Colonic mucosa (tissue), 4 donors: ENCODE measurements at regions not wholly inside any gene's neighbourhood (a gene's known extent, or its start where the extent isn't known, plus 50 kb on each side); places are given as distances from the start of the nearest gene placed in this dataset.

Source experiments
- DNase-seq: peaks from one replicate; pipeline ENCODE4 v3.0.0-alpha.2; 2020
- H3K27ac ChIP-seq: fragments of 200-600 bp; one replicate; pipeline ENCODE4 v1.8.0; 2021
- H3K27me3 ChIP-seq: fragments of 200-600 bp; one replicate; pipeline ENCODE4 v1.8.0; 2021
- H3K36me3 ChIP-seq: fragments of 200-600 bp; one replicate; pipeline ENCODE4 v1.8.0; 2021
- H3K4me1 ChIP-seq: fragments of 200-600 bp; one replicate; pipeline ENCODE4 v1.8.0; 2021; ENCODE audit warnings: mild to moderate bottlenecking
- H3K4me3 ChIP-seq: fragments of 200-600 bp; one replicate; pipeline ENCODE4 v1.8.0; 2021
- H3K9ac ChIP-seq, 2 donors: one replicate each; pipeline ENCODE4 v1.7.0; 2013; ENCODE audit warnings: control low read depth in 2 of 2, low read depth in 2 of 2, low read length in 2 of 2
- H3K9me3 ChIP-seq: fragments of 200-600 bp; one replicate; pipeline ENCODE4 v1.8.0; 2021
- CTCF ChIP-seq: fragments of 200-600 bp; IDR thresholded peaks from one replicate; pipeline ENCODE4 v1.8.0; 2022; ENCODE audit warnings: antibody characterized with exemption, mild to moderate bottlenecking
- intact Hi-C: fragments of 100-400 bp; cut with DNase I; formaldehyde crosslinking; loops from one replicate; pipeline ENCODE4 v1.14.1; 2022
- donor health status: healthy.
- donor health status: DM: no; HTN: no; CAD: no.
- donor health status: DM: no; HTN: no; CAD: no.

DNA sequence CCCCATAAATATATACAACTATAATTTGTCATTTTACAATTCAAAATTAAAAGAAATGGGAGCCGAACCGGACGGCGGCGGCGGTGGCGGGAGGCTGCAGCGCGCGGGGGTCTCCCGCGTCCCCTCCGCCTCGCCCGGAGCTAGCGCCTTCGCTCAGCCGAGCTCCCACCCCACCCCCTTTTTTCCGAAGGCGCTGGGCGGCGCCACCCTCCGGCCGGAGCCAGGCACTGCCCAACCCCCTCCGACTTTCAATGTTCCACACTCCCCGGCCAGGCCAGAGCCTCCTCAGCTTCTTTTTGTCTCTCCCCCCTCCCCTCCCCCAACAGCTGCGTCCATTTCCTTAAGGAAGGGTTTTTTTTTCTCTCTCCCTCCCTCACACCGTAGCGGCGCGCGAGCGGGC is 214.1 kb upstream of the GEMIN8 start:
- Histone ChIP-seq H3K27ac (no peak overlapping the region), H3K4me3 (no peak overlapping the region), H3K9me3 (no peaks in the 10 kb centered on the region), H3K27me3 (no peaks in the 10 kb centered on the region), H3K36me3 (no peaks in the 10 kb centered on the region), H3K4me1 (no peaks in the 10 kb centered on the region), H3K9ac (no peak overlapping the region)
- DNase-seq = no peak
- intact Hi-C loops = no loop called here
- no peak for TF ChIP-seq CTCF

GRCh38 chrX:14235004-14235403 is 205.3 kb upstream of the GEMIN8 start:
- Histone ChIP-seq H3K4me1 (no peaks in the 10 kb centered on the region), H3K4me3 (no peak overlapping the region), H3K27ac (no peak overlapping the region), H3K9ac (no peak overlapping the region), H3K9me3 (no peaks in the 10 kb centered on the region), H3K36me3 (no peaks in the 10 kb centered on the region), H3K27me3 (no peaks in the 10 kb centered on the region)
- intact Hi-C loops = no loop called here
- no peak for TF ChIP-seq CTCF
- DNase-seq = no peak

DNA sequence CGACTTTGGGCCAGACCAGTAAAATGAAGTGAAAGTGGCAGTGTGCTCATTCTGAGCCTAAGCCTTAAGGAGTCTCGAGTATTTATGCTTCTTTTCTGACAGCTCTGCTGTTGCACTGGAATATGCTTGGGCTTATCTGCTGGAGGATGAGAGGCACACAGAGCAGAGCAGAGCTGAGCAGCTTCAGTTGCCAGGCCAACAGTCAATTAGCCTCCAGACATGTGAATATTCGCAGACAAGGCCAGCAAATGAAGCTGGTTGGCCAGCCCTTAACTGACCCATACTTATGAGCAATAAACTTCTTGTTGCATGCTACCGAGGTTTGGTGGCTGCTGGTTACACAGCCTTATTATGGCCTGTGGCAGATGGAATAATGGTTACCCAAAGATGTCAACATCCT is 203.0 kb upstream of the GEMIN8 start:
- no peak for TF ChIP-seq CTCF
- Histone ChIP-seq H3K27me3 (no peaks in the 10 kb centered on the region), H3K9ac (no peak overlapping the region), H3K4me1 (no peaks in the 10 kb centered on the region), H3K36me3 (no peaks in the 10 kb centered on the region), H3K27ac (no peak overlapping the region), H3K4me3 (no peak overlapping the region), H3K9me3 (no peaks in the 10 kb centered on the region)
- intact Hi-C loops = no loop called here
- no peak for DNase-seq

- no peaks in the 10 kb centered on the region for H3K27me3 ChIP-seq
- no peaks in the 10 kb centered on the region for H3K36me3 ChIP-seq
- intact Hi-C loops = no loop called here
- H3K9ac ChIP-seq = no peak overlapping the region
- H3K4me1 ChIP-seq = no peaks in the 10 kb centered on the region
- no peak overlapping the region for H3K27ac ChIP-seq
- H3K4me3 ChIP-seq = no peak overlapping the region
- H3K9me3 ChIP-seq = no peaks in the 10 kb centered on the region
- DNase-seq = no peak
- TF ChIP-seq CTCF = no peak
Measured at GRCh38 chrX:14228611-14229010, 198.9 kb upstream of the GEMIN8 start.

GRCh38 chrX:14220386-14220944 is 190.8 kb upstream of the GEMIN8 start:
- Histone ChIP-seq H3K27ac (no peak overlapping the region), H3K27me3 (no peaks in the 10 kb centered on the region), H3K9ac (no peak overlapping the region), H3K4me3 (no peak overlapping the region), H3K9me3 (no peaks in the 10 kb centered on the region), H3K4me1 (no peaks in the 10 kb centered on the region), H3K36me3 (no peaks in the 10 kb centered on the region)
- no peak for TF ChIP-seq CTCF
- intact Hi-C loops = no loop called here
- no peak for DNase-seq

DNA sequence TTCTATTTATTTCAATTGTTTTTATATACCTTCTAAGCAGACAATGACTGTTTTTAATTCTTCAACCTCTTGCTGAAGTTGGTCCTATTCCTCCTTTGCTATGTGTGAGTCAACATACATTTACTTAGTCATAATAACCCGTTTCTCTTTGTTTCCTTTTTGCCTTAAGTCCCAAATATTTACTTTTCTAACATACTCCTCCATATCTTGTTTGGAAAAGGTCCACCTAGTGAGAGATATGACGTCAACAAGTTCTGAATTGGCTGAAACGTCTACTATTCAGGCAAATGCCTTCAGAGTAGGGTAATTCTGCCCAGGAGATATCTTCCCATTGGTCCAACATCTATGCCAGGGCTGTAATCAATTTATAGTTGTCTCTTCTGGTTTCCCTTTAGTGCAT is 179.3 kb upstream of the GEMIN8 start:
- H3K4me3 ChIP-seq = no peak overlapping the region
- no peaks in the 10 kb centered on the region for H3K9me3 ChIP-seq
- H3K27ac ChIP-seq = no peak overlapping the region
- TF ChIP-seq CTCF = no peak
- H3K9ac ChIP-seq = no peak overlapping the region
- intact Hi-C loops = no loop called here
- no peaks in the 10 kb centered on the region for H3K36me3 ChIP-seq
- no peaks in the 10 kb centered on the region for H3K4me1 ChIP-seq
- H3K27me3 ChIP-seq = no peaks in the 10 kb centered on the region
- DNase-seq = no peak
